HG02759 (cell line): ENCODE measurements at regions not wholly inside any gene's neighbourhood (a gene's known extent, or its start where the extent isn't known, plus 50 kb on each side); places are given as distances from the start of the nearest gene placed in this dataset.
"Not testable (repeated sequence)": the region's sequence is repeated elsewhere in the genome, so short reads cannot be mapped to it uniquely, and the experiment has no call there.

Experiments
- ATAC-seq: cut with Tn5 transposase; IDR thresholded peaks from one replicate; pipeline ENCODE4 v1.9.1; 2021; ENCODE audit warnings: mild to moderate bottlenecking, moderate library complexity; ENCODE audit not compliant: unreplicated experiment

- no peak for ATAC-seq
Measured at GRCh38 chr16:63896383-63897109, 1225.3 kb downstream of the CDH11 start.

GRCh38 chr16:63890723-63891122, 1231.1 kb downstream of the CDH11 start:
- no peak for ATAC-seq

GRCh38 chr16:63890081-63890480, 1231.8 kb downstream of the CDH11 start:
- no peak for ATAC-seq

GRCh38 chr16:63883091-63883490, 1238.8 kb downstream of the CDH11 start:
- no peak for ATAC-seq

- ATAC-seq = no peak
Measured at GRCh38 chr16:63882576-63882975, 1239.3 kb downstream of the CDH11 start.

- ATAC-seq = no peak
Measured at GRCh38 chr16:63880948-63881347, 1240.9 kb downstream of the CDH11 start.

GRCh38 chr16:63877401-63877800, 1244.5 kb downstream of the CDH11 start:
- ATAC-seq = no peak

GRCh38 chr16:63876103-63876502, 1245.8 kb downstream of the CDH11 start:
- ATAC-seq = no peak

GRCh38 chr16:63860700-63861099, 1261.2 kb downstream of the CDH11 start:
- not testable (repeated sequence) for ATAC-seq

- ATAC-seq = no peak
Measured at GRCh38 chr16:63856537-63856936, 1265.3 kb downstream of the CDH11 start.

- ATAC-seq = no peak
Measured at GRCh38 chr16:63850979-63851378, 1270.9 kb downstream of the CDH11 start.

- ATAC-seq = no peak
Measured at GRCh38 chr16:63841271-63841670, 1280.6 kb downstream of the CDH11 start.

GRCh38 chr16:63830061-63830460, 1291.8 kb downstream of the CDH11 start:
- ATAC-seq = no peak

- no peak for ATAC-seq
Measured at GRCh38 chr16:63822818-63823217, 1299.0 kb downstream of the CDH11 start.

GRCh38 chr16:63816276-63816675, 1305.6 kb downstream of the CDH11 start:
- no peak for ATAC-seq

GRCh38 chr16:63813862-63814261, 1308.0 kb downstream of the CDH11 start:
- ATAC-seq = no peak

- ATAC-seq = no peak
Measured at GRCh38 chr16:63808730-63809129, 1313.1 kb downstream of the CDH11 start.

GRCh38 chr16:63806794-63807506, 1314.9 kb downstream of the CDH11 start:
- no peak for ATAC-seq

- no peak for ATAC-seq
Measured at GRCh38 chr16:63804126-63804525, 1317.7 kb downstream of the CDH11 start.

- ATAC-seq = no peak
Measured at GRCh38 chr16:63789603-63790002, 1332.3 kb downstream of the CDH11 start.

GRCh38 chr16:63787014-63787413, 1334.8 kb downstream of the CDH11 start:
- ATAC-seq = no peak

GRCh38 chr16:63785170-63785569, 1336.7 kb downstream of the CDH11 start:
- no peak for ATAC-seq
